IMR-90 (cell line): ENCODE measurements at regions not wholly inside any gene's neighbourhood (a gene's known extent, or its start where the extent isn't known, plus 50 kb on each side); places are given as distances from the start of the nearest gene placed in this dataset.

Source experiments
- ATAC-seq: fragments of 200-7000 bp; cut with Tn5 transposase; 2 replicates; pipeline ENCODE4 v1.9.1; 2020; ENCODE audit warnings: low read depth, mild to moderate bottlenecking, moderate library complexity
- BruUV-seq: library from RNA; stranded (reverse); fragments of 400-500 nt; replicated peaks from 2 replicates; lab custom pipeline; 2021; lab: Mats Ljungman, UMichigan
- CTCF ChIA-PET: fragments of 300-600 bp; formaldehyde crosslinking; extraction: SDS; loops from one replicate; lab custom pipeline; 2021; ENCODE audit warnings: antibody characterized with exemption; lab: Yijun Ruan, JAX
- POLR2A ChIA-PET: fragments of 300-600 bp; sonication (Branson Sonifier 250); formaldehyde crosslinking; loops from one replicate; lab custom pipeline; 2022; ENCODE audit warnings: antibody characterized with exemption; ENCODE audit not compliant: unreplicated experiment; lab: Charles Lee
- DNase-seq: peaks from one replicate; pipeline ENCODE4 v3.0.0; 2013
- H2AFZ ChIP-seq: replicated peaks from 2 replicates; pipeline ENCODE3; 2013; ENCODE audit warnings: low read length, mild to moderate bottlenecking; ENCODE audit not compliant: poor library complexity
- H2AK5ac ChIP-seq: 2 replicates; pipeline ENCODE4 v1.6.1; 2013; ENCODE audit warnings: low read depth, low read length, inconsistent platforms
- H2AK9ac ChIP-seq: replicated peaks from 2 replicates; pipeline ENCODE3; 2013; ENCODE audit warnings: mild to moderate bottlenecking, low read depth, low read length, moderate library complexity; ENCODE audit not compliant: poor library complexity
- H2BK120ac ChIP-seq: 2 replicates; pipeline ENCODE4 v1.6.1; 2013; ENCODE audit warnings: low read depth, low read length, inconsistent platforms
- H2BK15ac ChIP-seq: 3 replicates; pipeline ENCODE4 v1.6.1; 2013; ENCODE audit warnings: low read depth, low read length, inconsistent platforms
- H2BK20ac ChIP-seq: 2 replicates; pipeline ENCODE4 v1.6.1; 2013; ENCODE audit warnings: low read depth, mild to moderate bottlenecking, inconsistent platforms, low read length, moderate library complexity
- H2BK5ac ChIP-seq: 2 replicates; pipeline ENCODE4 v1.6.1; 2013; ENCODE audit warnings: mild to moderate bottlenecking, low read depth, low read length, inconsistent platforms; ENCODE audit not compliant: poor library complexity, severe bottlenecking
- H3K14ac ChIP-seq: replicated peaks from 2 replicates; pipeline ENCODE4 v1.6.1; 2013; ENCODE audit warnings: low read depth, low read length, inconsistent platforms
- H3K18ac ChIP-seq: 2 replicates; pipeline ENCODE4 v1.6.1; 2013; ENCODE audit warnings: low read depth, low read length, control low read depth
- H3K23ac ChIP-seq: 2 replicates; pipeline ENCODE4 v1.6.1; 2013; ENCODE audit warnings: low read depth, low read length, inconsistent platforms
- H3K27ac ChIP-seq: 2 replicates; pipeline ENCODE4 v1.5.1; 2013; ENCODE audit warnings: mild to moderate bottlenecking, control low read depth, low read length; ENCODE audit not compliant: insufficient read depth
- H3K27me3 ChIP-seq: 2 replicates; pipeline ENCODE4 v1.6.1; 2013; ENCODE audit warnings: low read length; ENCODE audit not compliant: control insufficient read depth, insufficient read depth
- H3K36me3 ChIP-seq: 2 replicates; pipeline ENCODE4 v1.6.1; 2013; ENCODE audit warnings: low read length, mixed read lengths; ENCODE audit not compliant: control insufficient read depth, insufficient read depth
- H3K4ac ChIP-seq: 2 replicates; pipeline ENCODE4 v1.6.1; 2013; ENCODE audit warnings: low read depth, low read length, inconsistent platforms
- H3K4me1 ChIP-seq: 2 replicates; pipeline ENCODE4 v1.6.1; 2013; ENCODE audit warnings: low read length, mixed read lengths; ENCODE audit not compliant: control insufficient read depth, insufficient read depth
- H3K4me2 ChIP-seq: 2 replicates; pipeline ENCODE4 v1.6.1; 2013; ENCODE audit warnings: low read depth, mild to moderate bottlenecking, control low read depth, low read length, moderate library complexity
- H3K4me3 ChIP-seq: 2 replicates; pipeline ENCODE4 v1.5.1; 2013; ENCODE audit warnings: low read depth, mild to moderate bottlenecking, control low read depth, low read length, moderate library complexity; ENCODE audit not compliant: insufficient read depth
- H3K56ac ChIP-seq: 2 replicates; pipeline ENCODE4 v1.6.1; 2013; ENCODE audit warnings: low read length, inconsistent platforms; ENCODE audit not compliant: insufficient read depth; ENCODE audit errors: extremely low read depth
- H3K79me1 ChIP-seq, 2 experiments: 2 replicates each; pipeline ENCODE4 v1.6.1; 2013; ENCODE audit warnings: low read length in 2 of 2, inconsistent platforms in 1 of 2, low read depth in 1 of 2
- H3K9ac ChIP-seq: 2 replicates; pipeline ENCODE4 v1.6.1; 2013; ENCODE audit warnings: low read depth, low read length, control low read depth
- H3K9me1 ChIP-seq: 2 replicates; pipeline ENCODE4 v1.6.1; 2013; ENCODE audit warnings: low read length, inconsistent platforms; ENCODE audit not compliant: insufficient read depth
- H3K9me3 ChIP-seq: 2 replicates; pipeline ENCODE4 v1.6.1; 2013; ENCODE audit warnings: low read length; ENCODE audit not compliant: control insufficient read depth, insufficient read depth
- H4K20me1 ChIP-seq: 2 replicates; pipeline ENCODE4 v1.6.1; 2013; ENCODE audit warnings: low read length, inconsistent platforms; ENCODE audit not compliant: insufficient read depth
- H4K5ac ChIP-seq: 2 replicates; pipeline ENCODE4 v1.6.1; 2013; ENCODE audit warnings: mild to moderate bottlenecking, low read depth, low read length, control low read depth
- H4K8ac ChIP-seq, 2 experiments: 2 replicates each; pipeline ENCODE4 v1.6.1; 2013; ENCODE audit warnings: low read depth in 2 of 2, low read length in 2 of 2, control low read depth in 1 of 2, inconsistent platforms in 1 of 2
- H4K91ac ChIP-seq: 2 replicates; pipeline ENCODE4 v1.6.1; 2013; ENCODE audit warnings: low read depth, low read length, inconsistent platforms; ENCODE audit not compliant: insufficient read depth
- BHLHE40 ChIP-seq: fragments of 150-350 bp; IDR thresholded peaks from 2 replicates; pipeline ENCODE4 v1.6.1; 2016; ENCODE audit warnings: mild to moderate bottlenecking, low read depth, low read length
- CEBPB ChIP-seq: IDR thresholded peaks from 2 replicates; pipeline ENCODE4 v1.6.1; 2012; ENCODE audit warnings: low read depth, low read length, improper control_type of control experiment
- CHD1 ChIP-seq: IDR thresholded peaks from 2 replicates; pipeline ENCODE4 v1.6.1; 2012; ENCODE audit warnings: low read depth, low read length, improper control_type of control experiment
- FOS ChIP-seq: fragments of 150-350 bp; IDR thresholded peaks from 2 replicates; pipeline ENCODE4 v1.6.1; 2016; ENCODE audit warnings: low read depth, low read length
- MAFK ChIP-seq: IDR thresholded peaks from 2 replicates; pipeline ENCODE4 v1.6.1; 2012; ENCODE audit warnings: low read depth, low read length, improper control_type of control experiment
- MAZ ChIP-seq: IDR thresholded peaks from 2 replicates; pipeline ENCODE4 v1.6.1; 2012; ENCODE audit warnings: low read depth, mild to moderate bottlenecking, low read length, improper control_type of control experiment, moderate library complexity, borderline replicate concordance
- MXI1 ChIP-seq: IDR thresholded peaks from 2 replicates; pipeline ENCODE4 v1.6.1; 2012; ENCODE audit warnings: low read depth, mild to moderate bottlenecking, low read length, moderate library complexity, borderline replicate concordance
- NFE2L2 ChIP-seq: fragments of 150-350 bp; IDR thresholded peaks from 2 replicates; pipeline ENCODE4 v1.6.1; 2016; ENCODE audit warnings: low read depth, mild to moderate bottlenecking, low read length
- POLR2A ChIP-seq: IDR thresholded peaks from 2 replicates; pipeline ENCODE4 v1.6.1; 2012; ENCODE audit warnings: mild to moderate bottlenecking, low read depth, low read length
- RCOR1 ChIP-seq: IDR thresholded peaks from 2 replicates; pipeline ENCODE4 v1.6.1; 2012; ENCODE audit warnings: mild to moderate bottlenecking, low read length, improper control_type of control experiment; ENCODE audit not compliant: insufficient replicate concordance
- RFX5 ChIP-seq: IDR thresholded peaks from 2 replicates; pipeline ENCODE4 v1.8.0; 2012; ENCODE audit warnings: low read depth, mild to moderate bottlenecking, low read length, moderate library complexity
- SMC3 ChIP-seq: fragments of 150-350 bp; IDR thresholded peaks from 2 replicates; pipeline ENCODE4 v1.6.1; 2016; ENCODE audit warnings: low read depth, mild to moderate bottlenecking, antibody characterized with exemption, low read length, moderate library complexity
- WGBS, 2 experiments: methylation state at CpG; one replicate each; pipeline versions ENCODE4 v1.1.5 to v1.1.7; 2013; ENCODE audit warnings: missing lambda C conversion rate in 2 of 2; ENCODE audit not compliant: insufficient read length in 1 of 2; ENCODE audit errors: extremely low coverage in 2 of 2; 5-methylcytosine and 5-hydroxymethylcytosine counted together
- dilution Hi-C: fragments of 300-500 bp; cut with HindIII; formaldehyde crosslinking; loops from one replicate; pipeline ENCODE4 v1.14.3; 2018; ENCODE audit warnings: low sequenced_read_pairs; ENCODE audit not compliant: unreplicated experiment
- in situ Hi-C: fragments of 300-500 bp; cut with MboI; formaldehyde crosslinking; loops from 3 replicates; pipeline ENCODE4 v1.14.3; 2019; ENCODE audit warnings: low sequenced_read_pairs, inconsistent platforms, mixed read lengths
- intact Hi-C: fragments of 100-400 bp; cut with micrococcal nuclease; formaldehyde crosslinking; loops from 2 replicates; pipeline ENCODE4 v1.10.0; 2022
- TF ChIP-seq, protein P1 (sequence below): conservative IDR thresholded peaks from 2 replicates; pipeline ENCODE4 v1.5.1; 2012; ENCODE audit warnings: mild to moderate bottlenecking, low read depth, low read length, improper control_type of control experiment
- TF ChIP-seq, protein P2 (sequence below): fragments of 150-350 bp; IDR thresholded peaks from 2 replicates; pipeline ENCODE4 v1.6.1; 2016; ENCODE audit warnings: low read depth, mild to moderate bottlenecking, low read length, moderate library complexity, borderline replicate concordance
- TF ChIP-seq, protein P3 (sequence below): fragments of 150-350 bp; IDR thresholded peaks from 2 replicates; pipeline ENCODE4 v1.6.1; 2017; ENCODE audit warnings: mild to moderate bottlenecking, antibody characterized with exemption, low read length, low read depth

DNA sequence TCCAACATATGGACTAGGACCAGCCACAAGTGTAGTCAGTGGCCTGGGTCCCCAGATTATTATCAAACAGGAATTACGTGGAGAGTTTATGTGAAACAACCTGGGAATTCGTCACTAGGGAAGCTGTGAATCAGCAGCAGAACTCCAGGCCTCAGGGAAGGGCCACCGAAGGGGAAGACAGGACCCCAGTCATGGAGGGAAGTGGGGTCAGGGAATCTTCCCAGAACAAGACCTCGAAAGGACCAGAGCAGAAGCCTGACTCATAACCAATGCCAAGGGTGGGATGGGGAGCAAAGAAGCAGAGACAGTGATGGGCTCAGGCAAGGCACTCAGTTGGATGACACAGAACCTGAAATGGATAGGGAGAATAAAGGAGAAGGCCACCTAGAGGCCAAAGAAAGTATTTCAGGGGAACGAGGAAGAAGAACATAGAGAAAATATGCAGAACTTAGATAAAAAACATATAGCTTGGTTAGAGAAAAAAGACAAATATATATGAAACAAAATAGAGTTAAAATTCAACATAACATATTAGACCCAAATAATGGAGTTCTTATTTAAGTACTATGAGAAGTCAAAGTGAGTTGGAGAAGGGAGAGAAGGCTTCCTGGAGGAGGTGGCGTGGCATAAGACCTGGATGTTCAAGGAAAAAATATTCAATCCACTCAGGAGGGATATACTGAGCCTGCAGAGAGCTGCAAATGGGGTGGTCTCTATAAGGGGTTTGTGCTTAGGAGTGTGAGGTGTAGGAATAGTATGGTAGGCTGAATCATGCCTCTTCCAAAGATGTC, 66.7 kb upstream of the CAST start:
- H2BK15ac ChIP-seq, result no peak overlapping the region
- H3K18ac ChIP-seq, result no peak overlapping the region
- ChIA-PET POLR2A (no interaction called here), CTCF (interaction anchor here (0.8 kb wide), 1 partner anchor 9 kb away, joined by 3 read pairs; no protein-coding TSS in a partner anchor)
- H4K91ac ChIP-seq, result no peak overlapping the region
- H3K14ac ChIP-seq, result no peak overlapping the region
- no CpG with 5 or more reads among the region's 6 CpGs for WGBS, 2 experiments
- no peaks in the 10 kb centered on the region for H3K79me1 ChIP-seq
- in situ Hi-C loops, result loop anchor here (5.0 kb wide), 1 partner anchor 248 kb away; no protein-coding TSS in a partner anchor
- no peak overlapping the region for H2BK20ac ChIP-seq
- intact Hi-C loops, result no loop called here
- no peak overlapping the region for H4K8ac ChIP-seq
- H2AK9ac ChIP-seq, result no peak overlapping the region
- H3K27ac ChIP-seq, result no peak overlapping the region
- H3K4me2 ChIP-seq, result no peak overlapping the region
- no peaks in the 10 kb centered on the region for H3K4me1 ChIP-seq
- no TSS peak for BruUV-seq
- no peak overlapping the region for H3K4me3 ChIP-seq
- no peak overlapping the region for H2AK5ac ChIP-seq
- no peaks in the 10 kb centered on the region for H3K36me3 ChIP-seq
- dilution Hi-C loops, result no loop called here
- no peaks in the 10 kb centered on the region for H3K9me3 ChIP-seq
- H2AFZ ChIP-seq, result no peak overlapping the region
- H4K20me1 ChIP-seq, result no peaks in the 10 kb centered on the region
- H3K23ac ChIP-seq, result no peak overlapping the region
- H4K5ac ChIP-seq, result no peak overlapping the region
- no peak overlapping the region for H2BK5ac ChIP-seq
- no peak overlapping the region for H2BK120ac ChIP-seq
- no peak for DNase-seq
- ATAC-seq, result no peak
- no peaks in the 10 kb centered on the region for H3K27me3 ChIP-seq
- H3K9ac ChIP-seq, result no peak overlapping the region
- H3K4ac ChIP-seq, result no peak overlapping the region
- H3K56ac ChIP-seq, result no peak overlapping the region
- H3K9me1 ChIP-seq, result no peaks in the 10 kb centered on the region
- no peak for TF ChIP-seq POLR2A
- no peak for TF ChIP-seq BHLHE40
- TF ChIP-seq, protein P1, sequence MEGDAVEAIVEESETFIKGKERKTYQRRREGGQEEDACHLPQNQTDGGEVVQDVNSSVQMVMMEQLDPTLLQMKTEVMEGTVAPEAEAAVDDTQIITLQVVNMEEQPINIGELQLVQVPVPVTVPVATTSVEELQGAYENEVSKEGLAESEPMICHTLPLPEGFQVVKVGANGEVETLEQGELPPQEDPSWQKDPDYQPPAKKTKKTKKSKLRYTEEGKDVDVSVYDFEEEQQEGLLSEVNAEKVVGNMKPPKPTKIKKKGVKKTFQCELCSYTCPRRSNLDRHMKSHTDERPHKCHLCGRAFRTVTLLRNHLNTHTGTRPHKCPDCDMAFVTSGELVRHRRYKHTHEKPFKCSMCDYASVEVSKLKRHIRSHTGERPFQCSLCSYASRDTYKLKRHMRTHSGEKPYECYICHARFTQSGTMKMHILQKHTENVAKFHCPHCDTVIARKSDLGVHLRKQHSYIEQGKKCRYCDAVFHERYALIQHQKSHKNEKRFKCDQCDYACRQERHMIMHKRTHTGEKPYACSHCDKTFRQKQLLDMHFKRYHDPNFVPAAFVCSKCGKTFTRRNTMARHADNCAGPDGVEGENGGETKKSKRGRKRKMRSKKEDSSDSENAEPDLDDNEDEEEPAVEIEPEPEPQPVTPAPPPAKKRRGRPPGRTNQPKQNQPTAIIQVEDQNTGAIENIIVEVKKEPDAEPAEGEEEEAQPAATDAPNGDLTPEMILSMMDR, result peak; percentile 29; the same call in 1 of the 2 replicates
- no peak for TF ChIP-seq CHD1
- TF ChIP-seq, protein P2, sequence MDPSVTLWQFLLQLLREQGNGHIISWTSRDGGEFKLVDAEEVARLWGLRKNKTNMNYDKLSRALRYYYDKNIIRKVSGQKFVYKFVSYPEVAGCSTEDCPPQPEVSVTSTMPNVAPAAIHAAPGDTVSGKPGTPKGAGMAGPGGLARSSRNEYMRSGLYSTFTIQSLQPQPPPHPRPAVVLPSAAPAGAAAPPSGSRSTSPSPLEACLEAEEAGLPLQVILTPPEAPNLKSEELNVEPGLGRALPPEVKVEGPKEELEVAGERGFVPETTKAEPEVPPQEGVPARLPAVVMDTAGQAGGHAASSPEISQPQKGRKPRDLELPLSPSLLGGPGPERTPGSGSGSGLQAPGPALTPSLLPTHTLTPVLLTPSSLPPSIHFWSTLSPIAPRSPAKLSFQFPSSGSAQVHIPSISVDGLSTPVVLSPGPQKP, result no peak
- no peak for TF ChIP-seq FOS
- no peak for TF ChIP-seq RCOR1
- no peak for TF ChIP-seq MXI1
- no peak for TF ChIP-seq NFE2L2
- TF ChIP-seq SMC3, result peak; percentile 17; the same call in 1 of the 2 replicates
- TF ChIP-seq, protein P3, sequence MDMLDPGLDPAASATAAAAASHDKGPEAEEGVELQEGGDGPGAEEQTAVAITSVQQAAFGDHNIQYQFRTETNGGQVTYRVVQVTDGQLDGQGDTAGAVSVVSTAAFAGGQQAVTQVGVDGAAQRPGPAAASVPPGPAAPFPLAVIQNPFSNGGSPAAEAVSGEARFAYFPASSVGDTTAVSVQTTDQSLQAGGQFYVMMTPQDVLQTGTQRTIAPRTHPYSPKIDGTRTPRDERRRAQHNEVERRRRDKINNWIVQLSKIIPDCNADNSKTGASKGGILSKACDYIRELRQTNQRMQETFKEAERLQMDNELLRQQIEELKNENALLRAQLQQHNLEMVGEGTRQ, result no peak
- TF ChIP-seq RFX5, result no peak
- no peak for TF ChIP-seq CEBPB
- no peak for TF ChIP-seq MAFK
- TF ChIP-seq MAZ, result no peak
